DND-41 (cell line): ENCODE measurements at regions not wholly inside any gene's neighbourhood (a gene's known extent, or its start where the extent isn't known, plus 50 kb on each side); places are given as distances from the start of the nearest gene placed in this dataset.

Experiments used
- ATAC-seq: fragments of 200-7000 bp; cut with Tn5 transposase; 3 replicates; pipeline ENCODE4 v1.9.1; 2021; ENCODE audit warnings: low read depth; ENCODE audit not compliant: insufficient read depth
- DNase-seq: peaks from one replicate; pipeline ENCODE4 v3.0.0-alpha.2; 2020
- H2AFZ ChIP-seq: 2 replicates; pipeline ENCODE4 v1.6.0; 2012; ENCODE audit warnings: low read depth, low read length
- H3K27ac ChIP-seq: 2 replicates; pipeline ENCODE4 v1.5.1; 2012; ENCODE audit warnings: low read length, inconsistent platforms
- H3K27me3 ChIP-seq: fragments of 200-600 bp; sonication (generic); 2 replicates; pipeline ENCODE4 v1.6.0; 2012; ENCODE audit warnings: low read length, mild to moderate bottlenecking, inconsistent platforms; ENCODE audit not compliant: insufficient read depth, poor library complexity
- H3K36me3 ChIP-seq: 2 replicates; pipeline ENCODE4 v1.5.1; 2012; ENCODE audit warnings: low read length, inconsistent platforms; ENCODE audit not compliant: insufficient read depth
- H3K4me1 ChIP-seq: 2 replicates; pipeline ENCODE4 v1.5.1; 2012; ENCODE audit warnings: mild to moderate bottlenecking, low read length; ENCODE audit not compliant: insufficient read depth
- H3K4me2 ChIP-seq: 2 replicates; pipeline ENCODE4 v1.6.0; 2012; ENCODE audit warnings: mild to moderate bottlenecking, moderate library complexity, low read length, inconsistent platforms; ENCODE audit not compliant: insufficient read depth
- H3K4me3 ChIP-seq, 2 experiments: fragments of 200-600 bp in 1 of 2; shearing (Covaris generic) in 1 of 2; 2 replicates each; pipeline ENCODE4 v1.5.1; 2012 to 2016; ENCODE audit warnings: inconsistent platforms in 2 of 2, low read length in 2 of 2, mild to moderate bottlenecking in 2 of 2, low read depth in 1 of 2, moderate library complexity in 1 of 2
- H3K79me2 ChIP-seq: 2 replicates; pipeline ENCODE4 v1.6.0; 2012; ENCODE audit warnings: low read length, inconsistent platforms; ENCODE audit not compliant: insufficient read depth
- H3K9ac ChIP-seq: 2 replicates; pipeline ENCODE4 v1.6.0; 2012; ENCODE audit warnings: low read depth, mild to moderate bottlenecking, inconsistent platforms, low read length, moderate library complexity
- H3K9me3 ChIP-seq: 2 replicates; pipeline ENCODE4 v1.5.1; 2012; ENCODE audit warnings: low read length, moderate library complexity, mild to moderate bottlenecking, inconsistent platforms; ENCODE audit not compliant: insufficient read depth, severe bottlenecking
- H4K20me1 ChIP-seq: 2 replicates; pipeline ENCODE4 v1.6.0; 2012; ENCODE audit warnings: low read length; ENCODE audit not compliant: insufficient read depth
- EZH2 ChIP-seq: IDR thresholded peaks from 3 replicates; pipeline ENCODE4 v1.6.1; 2012; ENCODE audit warnings: borderline replicate concordance, low read depth, mild to moderate bottlenecking, moderate library complexity, low read length, inconsistent platforms; ENCODE audit not compliant: severe bottlenecking
- TF ChIP-seq, protein P1 (sequence below): IDR thresholded peaks from 2 replicates; pipeline ENCODE4 v1.5.1; 2012; ENCODE audit warnings: borderline replicate concordance, low read length, moderate library complexity, mild to moderate bottlenecking; ENCODE audit not compliant: poor library complexity, severe bottlenecking; ENCODE audit errors: extremely low read depth

DNA sequence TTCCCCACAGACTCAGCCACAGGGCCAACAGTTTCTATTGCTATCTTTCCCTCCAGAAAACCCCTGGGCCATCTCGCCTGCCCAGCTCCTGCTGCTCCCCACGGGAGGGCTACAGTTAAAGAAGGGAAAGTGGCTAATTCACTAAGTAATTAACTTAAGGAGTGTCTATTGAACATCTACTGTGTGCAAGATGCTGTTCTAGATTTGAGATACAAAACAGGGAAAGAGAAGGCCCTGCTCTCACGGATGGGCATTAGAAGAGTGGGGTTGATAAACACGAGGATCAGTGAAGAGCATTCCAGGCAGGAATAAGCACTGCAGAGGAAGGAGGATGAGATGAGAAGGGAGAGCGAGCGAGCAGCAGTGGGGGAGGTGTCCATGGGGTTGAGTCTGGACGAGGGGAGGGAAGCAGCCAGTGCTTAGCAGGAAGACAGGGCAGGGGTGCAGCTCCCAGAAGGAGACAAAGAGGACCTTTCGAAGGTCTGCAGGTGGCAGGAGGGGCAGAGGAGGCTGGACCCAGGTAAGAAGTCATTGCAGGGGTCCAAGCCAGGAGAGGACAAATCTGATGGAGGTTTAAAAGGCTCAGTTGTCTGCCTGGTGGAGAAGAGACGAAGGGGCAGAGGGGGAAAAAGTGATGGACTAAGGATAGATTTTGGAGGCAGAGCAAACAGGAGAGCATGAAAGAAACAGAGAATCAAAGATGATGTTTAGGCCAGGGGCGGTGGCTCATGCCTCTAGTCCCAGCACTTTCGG lies 64.7 kb downstream of the KLF15 start:
- Histone ChIP-seq H4K20me1 (no peaks in the 10 kb centered on the region), H3K4me2 (no peak overlapping the region), H3K4me1 (no peaks in the 10 kb centered on the region), H3K9ac (no peak overlapping the region), H3K27ac (no peak overlapping the region), H2AFZ (no peak overlapping the region), H3K36me3 (no peaks in the 10 kb centered on the region), H3K27me3 (no peaks in the 10 kb centered on the region), H3K79me2 (no peaks in the 10 kb centered on the region), H3K9me3 (no peaks in the 10 kb centered on the region), H3K4me3 (no peak overlapping the region)
- DNase-seq (no peak), ATAC-seq (no peak)
- TF ChIP-seq, protein P1, sequence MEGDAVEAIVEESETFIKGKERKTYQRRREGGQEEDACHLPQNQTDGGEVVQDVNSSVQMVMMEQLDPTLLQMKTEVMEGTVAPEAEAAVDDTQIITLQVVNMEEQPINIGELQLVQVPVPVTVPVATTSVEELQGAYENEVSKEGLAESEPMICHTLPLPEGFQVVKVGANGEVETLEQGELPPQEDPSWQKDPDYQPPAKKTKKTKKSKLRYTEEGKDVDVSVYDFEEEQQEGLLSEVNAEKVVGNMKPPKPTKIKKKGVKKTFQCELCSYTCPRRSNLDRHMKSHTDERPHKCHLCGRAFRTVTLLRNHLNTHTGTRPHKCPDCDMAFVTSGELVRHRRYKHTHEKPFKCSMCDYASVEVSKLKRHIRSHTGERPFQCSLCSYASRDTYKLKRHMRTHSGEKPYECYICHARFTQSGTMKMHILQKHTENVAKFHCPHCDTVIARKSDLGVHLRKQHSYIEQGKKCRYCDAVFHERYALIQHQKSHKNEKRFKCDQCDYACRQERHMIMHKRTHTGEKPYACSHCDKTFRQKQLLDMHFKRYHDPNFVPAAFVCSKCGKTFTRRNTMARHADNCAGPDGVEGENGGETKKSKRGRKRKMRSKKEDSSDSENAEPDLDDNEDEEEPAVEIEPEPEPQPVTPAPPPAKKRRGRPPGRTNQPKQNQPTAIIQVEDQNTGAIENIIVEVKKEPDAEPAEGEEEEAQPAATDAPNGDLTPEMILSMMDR: no peak
- no peak for TF ChIP-seq EZH2

DNA sequence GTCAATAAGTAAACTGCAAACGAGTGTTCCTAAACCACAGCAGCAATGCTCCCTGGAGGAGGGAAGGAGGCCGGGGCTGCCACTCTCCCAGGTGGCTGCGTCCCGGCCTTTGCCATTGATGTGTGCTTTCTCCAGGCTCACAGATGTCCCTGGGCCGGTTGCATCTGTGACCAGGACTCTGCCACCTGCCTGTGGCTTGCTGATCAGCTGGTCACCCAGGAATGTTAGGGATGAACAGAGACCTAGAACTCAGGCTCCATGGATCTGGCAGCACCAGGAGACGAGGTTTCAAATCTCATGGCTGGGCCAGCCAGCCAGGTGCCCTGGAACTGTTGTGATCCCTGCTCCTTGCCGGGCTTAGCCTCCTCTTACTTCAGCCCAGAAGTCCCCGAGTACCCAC lies 65.7 kb downstream of the KLF15 start:
- Histone ChIP-seq H3K4me2 (no peak overlapping the region), H2AFZ (no peak overlapping the region), H3K27ac (no peak overlapping the region), H3K9me3 (no peaks in the 10 kb centered on the region), H3K4me1 (no peaks in the 10 kb centered on the region), H3K27me3 (no peaks in the 10 kb centered on the region), H3K4me3 (no peak overlapping the region), H4K20me1 (no peaks in the 10 kb centered on the region), H3K9ac (no peak overlapping the region), H3K79me2 (no peaks in the 10 kb centered on the region), H3K36me3 (no peaks in the 10 kb centered on the region)
- DNase-seq (no peak), ATAC-seq (no peak)
- TF ChIP-seq EZH2: no peak
- TF ChIP-seq, protein P1: no peak

DNA sequence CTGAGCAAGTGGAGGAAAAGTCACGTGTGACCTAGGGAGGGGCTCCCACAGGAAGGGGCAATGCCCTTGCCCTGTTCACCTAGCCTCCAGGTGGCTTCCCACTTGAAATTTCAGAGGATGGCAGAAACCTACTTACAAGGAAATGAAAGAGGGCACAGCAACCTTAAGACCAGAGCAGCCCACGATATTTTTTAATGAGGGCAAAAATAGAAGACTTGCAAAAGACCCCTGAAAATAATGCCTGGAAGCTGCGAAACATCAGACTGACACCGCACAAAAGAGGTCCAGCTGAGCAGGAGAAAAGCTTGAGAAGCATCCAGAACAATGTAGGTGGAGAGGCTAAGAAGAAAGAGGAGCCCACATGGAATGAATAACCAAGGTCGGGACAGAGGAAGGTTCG lies 66.1 kb downstream of the KLF15 start:
- DNase-seq: no peak
- no peak for ATAC-seq

More for the DNA sequence above, 66.1 kb downstream of the KLF15 start:
- H2AFZ ChIP-seq: no peak overlapping the region
- no peak overlapping the region for H3K4me3 ChIP-seq
- no peaks in the 10 kb centered on the region for H3K79me2 ChIP-seq
- no peak overlapping the region for H3K4me2 ChIP-seq
- TF ChIP-seq, protein P1: no peak
- no peak for TF ChIP-seq EZH2
- H3K27me3 ChIP-seq: no peaks in the 10 kb centered on the region
- H3K9ac ChIP-seq: no peak overlapping the region
- H3K4me1 ChIP-seq: no peaks in the 10 kb centered on the region
- H3K36me3 ChIP-seq: no peaks in the 10 kb centered on the region
- no peaks in the 10 kb centered on the region for H4K20me1 ChIP-seq
- no peak overlapping the region for H3K27ac ChIP-seq
- H3K9me3 ChIP-seq: no peaks in the 10 kb centered on the region
